Epithelial cell of esophagus (primary cell): ENCODE measurements at regions not wholly inside any gene's neighbourhood (a gene's known extent, or its start where the extent isn't known, plus 50 kb on each side); places are given as distances from the start of the nearest gene placed in this dataset.
A peak's percentile ranks its signal among the peaks of the same experiment; 100 is the strongest.

ENCODE experiments used
- DNase-seq: peaks from one replicate; pipeline ENCODE4 v3.0.0; 2010; ENCODE audit warnings: low read depth
- H3K4me3 ChIP-seq: 2 replicates; pipeline ENCODE4 v1.5.1; 2011; ENCODE audit warnings: mild to moderate bottlenecking, low read length, control low read depth
- CTCF ChIP-seq: IDR thresholded peaks from 2 replicates; pipeline ENCODE4 v1.5.1; 2011; ENCODE audit warnings: low read depth, mild to moderate bottlenecking, low read length, control low read depth, inconsistent platforms; ENCODE audit not compliant: insufficient read depth; ENCODE audit errors: missing control alignments

- no peak for DNase-seq
- TF ChIP-seq CTCF = no peak
- H3K4me3 ChIP-seq = no peak overlapping the region
Observed at GRCh38 chr12:103181366-103182152, 224.1 kb downstream of the ASCL1 start.

- DNase-seq = no peak
- H3K4me3 ChIP-seq = no peak overlapping the region
- no peak for TF ChIP-seq CTCF
Observed at GRCh38 chr12:103182299-103182698, 224.8 kb downstream of the ASCL1 start.

- H3K4me3 ChIP-seq = no peak overlapping the region
- DNase-seq = no peak
- TF ChIP-seq CTCF = no peak
Observed at GRCh38 chr12:103196467-103196866, 239.0 kb downstream of the ASCL1 start.

GRCh38 chr12:103197725-103198388 lies 240.4 kb downstream of the ASCL1 start:
- H3K4me3 ChIP-seq = no peak overlapping the region
- no peak for DNase-seq
- no peak for TF ChIP-seq CTCF

DNA sequence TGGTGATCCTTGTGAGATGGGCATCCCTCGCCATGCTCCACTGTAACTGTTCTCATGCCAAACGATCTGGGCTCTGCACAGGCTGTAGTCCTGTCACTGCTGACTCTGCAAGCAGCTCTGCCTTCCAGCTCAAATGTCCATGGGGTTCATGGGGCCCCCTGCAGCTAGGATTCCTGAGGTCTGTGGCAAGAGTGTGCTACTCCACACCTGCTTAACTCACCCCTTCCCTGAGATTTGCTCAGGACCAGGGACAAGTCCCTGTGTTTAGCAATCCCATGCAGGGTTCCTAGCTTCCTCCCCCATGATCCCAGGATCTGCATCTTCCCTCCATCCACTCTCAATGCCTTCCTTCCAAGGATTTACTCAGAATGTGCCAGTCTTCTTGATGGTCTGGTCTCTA lies 241.0 kb downstream of the ASCL1 start:
- TF ChIP-seq CTCF = no peak
- H3K4me3 ChIP-seq = no peak overlapping the region
- DNase-seq = no peak

DNA sequence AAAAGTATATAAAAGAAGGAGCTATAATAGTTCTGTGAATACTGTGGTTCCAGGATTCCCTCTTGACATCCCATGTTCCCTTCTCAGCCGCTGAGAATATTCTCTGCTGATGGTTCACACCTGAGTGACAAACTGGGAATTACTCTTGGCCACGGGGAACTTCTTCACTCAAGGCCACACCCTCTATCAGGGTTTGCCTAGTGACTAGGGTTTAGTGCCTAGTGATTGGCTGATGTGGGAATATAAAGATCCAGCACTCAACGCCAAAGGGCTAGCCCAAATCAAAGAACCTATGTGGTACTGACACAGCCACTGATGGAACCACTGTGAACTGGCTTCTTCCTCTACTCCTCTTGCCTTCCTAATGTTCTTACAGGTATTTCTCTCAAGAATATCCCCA lies 248.4 kb downstream of the ASCL1 start:
- no peak for TF ChIP-seq CTCF
- peak; percentile 5 for DNase-seq
- no peak overlapping the region for H3K4me3 ChIP-seq
